ENCODE measurements at regions not wholly inside any gene's neighbourhood (a gene's known extent, or its start where the extent isn't known, plus 50 kb on each side); places are given as distances from the start of the nearest gene placed in this dataset.

DNA sequence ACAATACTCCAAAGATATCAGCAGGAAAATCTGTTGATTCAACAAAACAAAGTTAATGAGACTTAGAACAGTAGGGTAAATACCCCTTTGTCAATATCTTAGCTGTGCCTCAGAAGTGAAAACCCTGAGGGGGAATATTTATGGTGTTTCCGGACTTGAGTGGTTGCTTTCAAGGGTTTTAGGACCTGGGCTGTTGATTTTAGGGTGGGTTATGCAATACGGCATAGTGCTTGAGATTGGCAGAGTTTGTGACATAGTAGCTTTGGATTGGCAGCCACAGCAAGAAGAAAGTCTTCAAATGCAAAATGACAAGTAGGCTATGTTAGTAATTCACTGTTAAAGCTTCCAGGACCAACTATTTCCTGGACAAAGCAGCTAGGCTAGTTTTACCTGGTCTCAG, 826.3 kb upstream of the CDH2 start:
- TF ChIP-seq EZH2 (IDR thresholded peaks at IDR 0.05; ENCODE audit: borderline replicate concordance, low read depth, low read length, poor library complexity, severe bottlenecking) = no peak
- TF ChIP-seq, protein P1, sequence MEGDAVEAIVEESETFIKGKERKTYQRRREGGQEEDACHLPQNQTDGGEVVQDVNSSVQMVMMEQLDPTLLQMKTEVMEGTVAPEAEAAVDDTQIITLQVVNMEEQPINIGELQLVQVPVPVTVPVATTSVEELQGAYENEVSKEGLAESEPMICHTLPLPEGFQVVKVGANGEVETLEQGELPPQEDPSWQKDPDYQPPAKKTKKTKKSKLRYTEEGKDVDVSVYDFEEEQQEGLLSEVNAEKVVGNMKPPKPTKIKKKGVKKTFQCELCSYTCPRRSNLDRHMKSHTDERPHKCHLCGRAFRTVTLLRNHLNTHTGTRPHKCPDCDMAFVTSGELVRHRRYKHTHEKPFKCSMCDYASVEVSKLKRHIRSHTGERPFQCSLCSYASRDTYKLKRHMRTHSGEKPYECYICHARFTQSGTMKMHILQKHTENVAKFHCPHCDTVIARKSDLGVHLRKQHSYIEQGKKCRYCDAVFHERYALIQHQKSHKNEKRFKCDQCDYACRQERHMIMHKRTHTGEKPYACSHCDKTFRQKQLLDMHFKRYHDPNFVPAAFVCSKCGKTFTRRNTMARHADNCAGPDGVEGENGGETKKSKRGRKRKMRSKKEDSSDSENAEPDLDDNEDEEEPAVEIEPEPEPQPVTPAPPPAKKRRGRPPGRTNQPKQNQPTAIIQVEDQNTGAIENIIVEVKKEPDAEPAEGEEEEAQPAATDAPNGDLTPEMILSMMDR (conservative IDR thresholded peaks at IDR 0.05; ENCODE audit: low read depth, low read length) = no peak

Data from A673 (cell line).